HG02571 (cell line): ENCODE measurements at regions not wholly inside any gene's neighbourhood (a gene's known extent, or its start where the extent isn't known, plus 50 kb on each side); places are given as distances from the start of the nearest gene placed in this dataset.

Source experiments
- ATAC-seq: cut with Tn5 transposase; IDR thresholded peaks from one replicate; pipeline ENCODE4 v1.9.1; 2021; ENCODE audit warnings: mild to moderate bottlenecking, moderate library complexity; ENCODE audit not compliant: unreplicated experiment

DNA sequence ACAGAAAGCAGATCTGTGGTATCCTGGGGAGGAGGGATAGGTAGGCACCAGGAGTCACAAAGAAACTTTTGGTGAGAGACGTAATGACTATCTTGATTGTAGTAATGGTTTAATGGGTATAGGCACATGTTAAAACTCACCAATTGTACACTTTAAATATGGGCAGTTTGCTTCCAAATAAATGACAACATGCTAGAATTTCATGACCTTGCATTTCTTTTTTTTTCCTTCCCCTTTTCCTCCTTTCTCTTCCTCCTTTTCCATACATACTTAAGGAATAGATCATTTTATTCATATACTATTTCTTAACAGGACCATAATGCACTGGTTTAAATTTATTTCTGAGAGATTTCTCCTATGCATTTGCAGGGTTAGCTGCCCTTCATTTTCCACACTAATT is 341.8 kb downstream of the TMEM182 start:
- no peak for ATAC-seq

DNA sequence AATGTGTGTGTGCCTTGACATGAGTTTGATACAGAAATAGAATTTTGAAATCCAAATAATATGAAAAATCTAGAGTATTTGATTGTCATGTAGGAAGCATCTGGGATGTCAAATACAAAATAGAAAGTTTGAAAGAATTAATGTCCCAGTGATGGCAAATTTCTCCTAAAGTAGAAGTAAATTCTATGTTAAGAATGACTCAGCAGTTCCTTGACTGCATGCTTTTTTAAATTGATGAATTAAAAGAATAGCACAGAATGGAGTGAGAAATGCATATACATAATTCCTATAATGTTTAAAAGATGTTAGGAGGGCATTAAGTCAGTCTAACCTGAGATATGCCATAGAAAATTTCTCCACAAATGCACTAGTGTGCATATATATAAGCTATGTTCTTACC is 357.5 kb downstream of the TMEM182 start:
- ATAC-seq = no peak

DNA sequence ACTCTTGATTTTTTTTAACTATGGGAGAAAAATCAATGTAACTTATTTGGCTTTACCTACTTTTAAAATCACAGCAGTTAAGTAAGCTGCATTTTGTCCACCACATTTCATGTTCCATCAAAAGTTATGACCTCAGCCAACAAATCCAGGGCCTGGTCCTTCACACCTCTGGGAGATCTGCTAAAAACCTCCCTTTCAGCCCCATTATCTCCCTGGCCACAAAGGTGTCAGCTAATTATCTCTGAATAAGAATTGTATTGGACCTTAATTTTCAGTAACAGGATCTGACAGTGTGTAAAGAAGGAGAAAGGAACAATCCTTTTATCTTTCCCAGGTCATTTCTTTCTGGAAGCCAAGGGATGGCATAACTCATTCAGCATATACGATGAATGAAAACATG is 359.3 kb downstream of the TMEM182 start:
- no peak for ATAC-seq

DNA sequence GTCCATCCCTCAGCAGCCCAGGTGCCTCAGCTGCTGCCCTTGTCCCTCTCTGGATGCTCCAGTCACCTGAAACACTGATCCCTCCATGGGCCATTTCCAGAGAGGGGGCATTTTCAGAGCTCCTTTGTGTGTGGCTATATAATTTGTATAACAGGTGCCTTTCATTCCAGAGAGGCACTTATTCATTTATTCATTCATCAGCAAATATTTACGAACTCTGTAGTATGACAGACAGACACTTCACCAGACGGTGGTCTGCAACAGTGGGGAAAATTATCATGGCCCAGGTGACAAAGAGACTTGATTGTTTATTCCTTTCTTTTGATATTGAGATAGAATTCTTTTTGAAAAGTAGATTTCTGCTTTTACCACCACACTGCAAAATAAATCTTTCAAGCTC is 361.7 kb downstream of the TMEM182 start:
- no peak for ATAC-seq

DNA sequence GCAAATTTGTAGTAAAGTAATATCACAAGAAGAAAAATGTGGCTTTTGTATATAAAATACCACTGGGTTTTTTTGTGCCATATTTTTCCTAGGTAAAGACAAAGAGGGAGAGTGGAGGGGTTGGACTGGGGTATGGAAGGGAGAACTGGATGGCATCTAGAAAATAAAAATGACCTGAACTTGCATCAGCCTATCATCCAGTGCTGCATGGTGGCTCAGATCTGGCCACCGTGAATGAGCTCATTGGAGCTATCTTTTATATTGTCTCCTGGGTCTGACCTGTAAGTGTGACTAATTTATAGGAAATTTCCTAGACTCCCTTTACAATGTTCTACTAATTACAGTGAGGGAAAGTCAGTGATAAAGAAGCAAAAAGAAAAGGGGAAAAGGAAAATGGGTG is 369.0 kb downstream of the TMEM182 start:
- no peak for ATAC-seq

DNA sequence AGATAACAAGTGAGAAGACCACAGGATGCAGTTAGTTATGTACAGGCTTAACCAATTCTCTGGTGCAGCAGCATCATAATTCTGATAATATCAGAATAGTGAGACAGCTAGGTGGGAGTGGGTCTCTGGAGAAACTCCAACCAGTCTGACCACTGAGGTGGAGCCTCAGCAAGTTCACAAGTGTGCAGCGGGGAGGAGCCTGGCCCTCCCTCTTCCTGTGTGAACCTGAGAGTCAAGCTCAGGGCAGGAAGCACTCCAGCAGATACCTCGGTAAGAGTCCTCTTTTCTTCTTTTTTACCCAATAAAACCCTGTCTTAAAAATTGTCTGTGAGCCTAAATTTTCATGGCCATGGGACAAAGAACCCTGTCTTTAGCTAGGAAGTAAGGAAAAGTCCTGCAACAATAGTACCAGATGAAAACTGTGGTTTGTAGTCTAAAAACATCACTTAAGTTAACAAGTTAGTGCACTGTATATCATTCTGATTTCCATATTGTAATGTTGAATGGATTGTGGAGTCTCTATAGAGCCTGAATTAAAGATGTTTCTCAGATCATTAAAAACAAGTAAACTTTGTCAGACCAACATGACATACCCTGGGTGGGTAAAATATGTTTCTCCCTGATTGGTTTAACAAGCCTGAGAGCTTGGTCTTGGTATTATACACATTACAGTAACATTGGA is 370.8 kb downstream of the TMEM182 start:
- ATAC-seq = peak; percentile 65

DNA sequence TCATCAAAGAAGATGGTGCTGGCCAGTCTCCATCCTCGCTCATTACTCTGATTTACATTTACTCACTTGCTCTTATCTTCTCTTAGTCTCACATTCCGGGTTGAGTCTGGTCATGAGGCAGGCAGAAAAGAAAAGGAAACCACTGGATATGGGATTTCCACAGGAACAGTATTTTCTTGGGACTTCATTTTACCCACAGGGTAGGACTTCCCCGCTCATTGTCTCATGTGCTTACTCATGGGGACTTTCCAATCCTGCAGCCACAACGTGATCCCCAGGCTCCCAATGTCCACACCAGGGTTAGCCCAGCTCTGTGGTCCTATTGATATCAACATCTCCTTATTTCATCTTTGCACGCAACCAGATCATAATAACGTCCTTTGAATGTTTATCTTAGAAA is 373.8 kb downstream of the TMEM182 start:
- ATAC-seq = no peak

DNA sequence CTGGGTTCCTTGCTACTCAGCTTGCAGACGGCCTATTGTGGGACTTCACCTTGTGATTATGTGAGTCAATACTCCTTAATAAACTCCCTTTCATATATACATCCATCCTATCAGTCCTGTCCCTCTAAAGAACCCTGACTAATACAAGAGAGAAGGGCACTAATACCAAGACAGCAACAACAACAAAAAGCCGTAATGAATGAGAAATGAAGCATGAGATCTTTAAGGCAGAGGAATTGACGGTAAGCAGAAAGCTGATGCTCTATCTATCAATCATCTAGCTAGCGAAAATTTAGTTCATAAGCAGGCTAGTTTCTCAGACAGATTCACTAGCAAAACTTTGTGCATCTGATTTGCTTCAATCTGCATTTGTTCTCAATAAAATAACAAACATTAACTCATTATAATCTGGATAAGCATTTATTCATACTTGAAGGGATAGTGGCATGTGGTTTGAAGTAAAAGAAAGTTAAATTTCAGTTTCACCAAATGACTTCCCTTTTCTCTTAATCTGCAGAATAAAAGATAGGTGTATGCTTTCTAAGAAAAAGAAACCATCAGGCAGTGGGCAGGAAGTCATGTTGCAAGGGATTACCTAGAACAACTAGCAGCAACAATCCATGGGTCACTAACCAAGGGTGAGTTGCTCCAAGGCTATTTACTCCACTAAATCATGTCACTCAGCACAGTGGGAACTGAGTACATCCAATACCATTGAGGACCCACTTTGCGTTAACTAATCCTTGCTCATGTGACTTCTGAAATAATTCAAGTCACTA is 376.5 kb downstream of the TMEM182 start:
- no peak for ATAC-seq

DNA sequence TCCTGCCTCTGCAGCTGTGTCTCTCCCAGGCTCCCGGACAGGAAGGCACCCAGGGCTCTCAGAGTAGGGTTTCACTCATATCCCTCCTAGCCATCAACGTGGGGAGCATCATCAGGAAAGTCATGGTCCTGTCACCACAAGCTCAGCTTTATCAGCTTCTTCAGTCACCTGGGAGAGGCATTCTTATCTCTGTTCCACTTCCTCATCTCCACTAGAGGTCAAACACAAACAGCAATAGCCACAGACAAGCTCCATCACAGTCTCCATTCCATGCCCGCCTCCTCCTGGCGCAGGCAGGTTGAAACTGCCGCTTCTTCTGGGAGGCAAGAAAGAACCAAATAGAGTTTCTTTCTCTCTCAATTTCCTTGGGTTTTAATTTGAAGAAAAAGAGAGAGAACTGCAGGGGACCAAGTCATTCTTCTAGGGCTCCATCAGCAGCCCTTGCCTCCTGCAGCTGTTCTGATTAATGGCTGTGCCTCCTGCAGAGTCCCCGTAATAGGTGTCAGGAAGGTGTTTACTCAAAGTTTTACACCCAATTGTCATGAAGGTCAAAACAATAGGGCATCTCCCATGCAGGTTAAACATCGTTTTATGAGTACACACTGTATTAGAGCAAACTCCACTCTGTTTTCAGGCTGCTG is 377.9 kb downstream of the TMEM182 start:
- no peak for ATAC-seq

DNA sequence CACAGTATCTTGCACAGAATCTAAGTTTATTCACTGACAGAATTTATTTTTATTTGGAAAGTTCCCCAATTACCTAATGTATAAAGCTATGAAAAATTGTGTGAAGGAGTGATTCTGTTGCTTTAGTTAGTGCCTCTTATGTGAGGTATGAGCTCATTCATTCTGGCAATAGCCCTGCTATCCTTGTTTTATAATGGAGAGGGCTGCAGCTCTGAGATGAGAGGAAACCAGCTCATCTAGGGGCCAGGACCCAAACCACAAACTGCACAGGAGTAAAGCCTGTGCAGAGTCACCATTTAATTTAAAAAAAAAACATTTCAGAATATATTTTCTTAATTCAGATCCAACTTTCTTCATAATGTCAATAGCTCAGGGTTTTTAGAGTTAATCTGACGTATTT is 383.0 kb downstream of the TMEM182 start:
- no peak for ATAC-seq

DNA sequence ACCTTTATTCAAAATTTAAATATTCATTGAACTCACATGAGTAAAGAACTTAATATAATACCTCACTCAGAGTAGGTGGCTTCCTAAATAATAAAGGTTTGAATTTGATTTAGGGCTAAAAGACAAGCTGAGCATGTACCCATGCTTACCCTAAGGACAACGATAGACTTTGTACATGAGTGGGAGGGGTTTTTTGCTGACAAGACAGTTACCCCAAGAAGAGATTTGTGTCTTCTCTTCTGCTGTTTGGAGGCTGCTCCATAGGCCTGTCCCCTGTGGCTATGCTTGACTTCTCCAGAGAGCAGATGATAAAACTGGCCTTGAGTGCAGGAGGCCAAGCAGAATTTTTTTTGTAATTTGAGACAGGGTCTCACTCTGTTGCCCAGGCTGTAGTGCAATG is 383.9 kb downstream of the TMEM182 start:
- ATAC-seq = no peak

DNA sequence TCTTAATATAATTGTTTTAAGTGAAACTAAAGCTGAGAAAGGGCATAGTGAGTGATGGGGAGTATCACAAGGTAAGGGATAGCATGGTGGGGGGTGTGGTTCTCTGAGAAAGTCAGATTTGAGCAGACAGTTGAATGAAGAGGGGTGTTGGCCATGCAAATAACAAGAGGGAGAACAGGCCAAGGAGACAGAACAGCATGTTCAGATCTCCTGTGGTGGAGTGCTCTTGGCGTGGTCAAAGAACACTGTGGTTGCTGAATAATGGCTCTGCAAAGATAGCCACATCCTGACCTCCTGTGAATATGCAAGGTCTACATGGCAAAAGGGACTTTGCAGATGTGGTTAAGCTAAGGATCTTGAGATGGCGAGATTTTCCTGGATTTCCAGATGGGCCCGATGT is 389.2 kb downstream of the TMEM182 start:
- no peak for ATAC-seq

DNA sequence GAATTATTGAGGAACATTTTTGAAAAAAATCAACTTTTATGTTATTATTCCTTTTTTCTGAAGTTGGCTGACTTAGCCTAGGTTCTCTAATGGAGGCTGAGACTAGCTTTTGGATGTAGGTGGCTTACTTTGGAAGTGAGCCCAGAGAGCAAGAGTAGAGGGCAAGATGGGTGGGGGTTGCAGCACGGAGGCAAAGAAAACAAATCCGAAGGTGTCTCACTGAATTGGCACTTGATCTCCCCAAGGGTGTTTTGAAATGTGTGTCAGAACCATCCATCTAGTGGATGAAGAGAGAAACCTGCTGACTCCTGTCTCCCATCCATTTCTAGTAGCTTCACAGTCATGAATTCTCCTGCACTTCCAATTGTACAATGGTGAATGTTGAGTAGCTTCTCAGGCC is 390.7 kb downstream of the TMEM182 start:
- ATAC-seq = no peak

DNA sequence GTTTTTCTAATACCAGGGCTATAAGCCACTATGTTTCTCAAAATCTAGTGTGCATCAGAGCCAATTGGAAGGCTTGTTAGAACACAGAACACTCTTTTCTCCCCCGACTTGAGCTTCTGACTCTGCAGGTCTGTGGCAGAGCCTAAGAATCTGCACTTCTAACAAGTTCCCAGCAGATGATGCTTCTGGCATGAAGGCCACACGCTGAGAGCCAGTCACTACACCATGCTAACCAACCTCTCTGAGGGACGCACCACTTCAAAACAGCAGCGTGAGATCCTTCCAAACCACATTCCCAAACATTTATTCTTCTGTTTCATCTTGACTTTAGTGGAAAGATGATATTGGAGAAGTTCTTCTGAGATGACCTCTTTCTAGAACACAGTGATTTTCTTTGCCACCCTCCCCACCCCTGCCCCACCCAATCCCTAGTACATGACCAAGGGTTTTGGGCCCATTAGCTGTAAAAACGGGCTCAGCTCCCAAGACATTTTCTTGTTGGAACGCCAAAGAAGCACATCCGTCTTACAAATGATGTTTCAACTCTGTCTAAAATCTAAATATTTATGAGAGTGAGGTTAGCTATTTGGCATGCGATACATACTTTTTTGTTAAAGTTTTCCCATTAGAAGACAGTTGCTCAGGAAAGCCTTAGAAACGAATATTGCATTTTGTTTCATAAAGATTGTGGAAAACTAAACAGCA is 391.9 kb downstream of the TMEM182 start:
- ATAC-seq = no peak

DNA sequence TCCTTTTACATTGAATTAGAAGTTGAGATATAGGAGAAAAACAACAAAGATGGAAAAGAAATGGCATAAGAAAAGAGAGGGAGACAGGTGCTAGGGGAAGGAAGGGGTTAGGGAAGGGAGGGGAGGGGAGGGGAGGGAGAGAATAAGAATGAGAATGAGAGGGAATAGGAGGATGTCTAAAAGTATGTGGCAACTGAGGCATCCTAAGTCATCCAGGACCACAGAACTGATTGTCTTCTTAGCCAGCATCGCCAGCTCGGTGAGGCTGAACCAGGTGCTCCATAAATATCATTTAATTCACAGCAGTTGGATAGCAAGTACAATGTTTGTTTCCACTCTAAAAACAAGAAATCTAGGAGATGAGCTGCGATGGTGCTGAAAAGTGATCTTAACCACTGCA is 393.5 kb downstream of the TMEM182 start:
- no peak for ATAC-seq

DNA sequence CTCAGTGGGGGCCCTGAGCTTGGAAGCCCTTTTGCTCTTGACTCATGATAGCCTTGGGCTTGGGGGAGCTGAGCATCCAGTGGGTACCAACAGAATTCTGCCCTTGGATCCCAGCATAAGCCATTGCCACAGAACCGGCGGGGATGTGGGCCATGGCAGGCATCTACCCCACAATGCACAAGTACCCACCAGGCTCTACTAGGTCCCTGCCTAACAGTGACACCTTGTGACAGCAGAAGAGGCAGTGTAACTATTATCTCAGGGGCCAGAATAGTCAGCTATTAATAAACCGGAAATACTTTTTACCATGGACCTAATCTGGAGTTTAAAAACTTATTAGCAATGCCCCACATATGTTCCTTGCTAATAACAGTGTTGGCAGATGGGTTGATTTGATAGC is 397.2 kb downstream of the TMEM182 start:
- ATAC-seq = no peak

DNA sequence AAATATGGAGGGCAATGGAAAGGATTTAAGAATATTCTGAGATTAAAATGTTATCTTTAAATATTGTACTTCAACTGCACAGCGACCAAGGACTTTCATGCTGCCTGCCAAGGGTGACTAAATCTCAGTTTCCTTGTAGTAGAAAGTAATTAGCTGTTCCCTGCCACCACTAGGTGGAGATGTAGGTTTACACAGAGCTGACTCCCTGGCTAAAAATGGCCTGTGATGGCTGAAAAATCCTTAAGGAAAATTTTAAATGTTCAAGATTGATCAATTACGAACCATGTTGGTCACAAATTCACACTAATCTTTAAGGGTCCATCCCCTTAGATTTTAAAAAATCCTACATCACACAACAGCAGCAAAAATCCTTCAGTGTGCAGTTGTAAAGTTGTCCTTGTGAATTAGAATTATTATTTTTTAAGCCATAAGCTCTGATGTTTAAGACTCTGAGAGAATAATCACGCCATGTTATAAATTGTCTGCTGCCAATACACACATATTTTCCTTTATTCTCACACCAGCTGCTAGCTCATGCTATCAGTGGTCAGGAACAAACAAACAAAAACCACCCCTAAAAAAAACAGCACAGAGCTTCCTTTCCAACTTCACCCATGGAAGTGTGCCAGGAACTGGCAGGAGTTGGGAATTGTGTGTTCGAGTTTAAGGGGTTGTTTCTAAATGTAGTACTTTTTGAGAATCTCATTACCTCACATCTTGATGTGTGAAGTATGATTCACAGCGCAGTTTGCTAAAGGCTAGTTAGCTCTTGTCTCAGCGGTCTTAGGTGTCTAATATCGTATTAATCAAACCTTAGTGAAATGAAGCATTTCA is 399.8 kb downstream of the TMEM182 start:
- no peak for ATAC-seq

DNA sequence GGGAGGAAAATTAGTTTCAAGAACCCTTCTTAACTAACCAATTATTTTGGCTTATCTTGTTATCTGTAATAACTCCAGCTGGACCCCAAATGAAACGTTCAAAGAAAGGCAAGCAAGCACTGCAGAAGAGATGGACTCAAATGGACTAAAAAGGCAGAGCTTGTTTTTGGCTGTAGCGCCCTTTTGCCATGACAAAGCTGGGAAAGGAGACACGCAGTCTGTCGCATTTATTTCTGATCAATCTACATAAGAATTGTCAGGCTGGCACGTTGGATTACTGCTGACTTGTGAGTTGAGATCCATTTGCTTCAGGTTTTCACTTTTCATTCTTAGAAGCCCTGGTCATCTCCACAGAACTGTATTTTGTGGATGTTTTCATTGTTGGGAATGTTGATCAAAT is 402.9 kb downstream of the TMEM182 start:
- no peak for ATAC-seq

DNA sequence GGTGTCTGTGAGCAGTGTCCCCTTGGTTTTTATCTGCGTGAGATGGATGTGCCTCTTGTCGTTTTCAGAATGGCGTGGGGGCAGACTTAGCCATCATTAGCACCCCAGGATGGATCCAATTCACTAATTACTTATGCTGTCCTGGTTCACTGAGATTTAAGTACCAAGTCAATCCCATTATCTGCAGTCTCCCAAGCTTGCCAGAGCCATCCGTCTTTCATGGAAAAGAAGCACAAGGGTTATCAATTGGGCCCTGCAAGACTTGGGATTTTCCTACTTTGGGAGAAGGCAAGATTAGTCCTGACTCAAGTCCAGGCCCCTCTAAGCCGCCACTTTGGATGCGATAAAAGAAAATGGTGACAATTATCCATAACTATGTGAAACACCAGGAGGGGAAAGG is 404.0 kb downstream of the TMEM182 start:
- ATAC-seq = no peak

DNA sequence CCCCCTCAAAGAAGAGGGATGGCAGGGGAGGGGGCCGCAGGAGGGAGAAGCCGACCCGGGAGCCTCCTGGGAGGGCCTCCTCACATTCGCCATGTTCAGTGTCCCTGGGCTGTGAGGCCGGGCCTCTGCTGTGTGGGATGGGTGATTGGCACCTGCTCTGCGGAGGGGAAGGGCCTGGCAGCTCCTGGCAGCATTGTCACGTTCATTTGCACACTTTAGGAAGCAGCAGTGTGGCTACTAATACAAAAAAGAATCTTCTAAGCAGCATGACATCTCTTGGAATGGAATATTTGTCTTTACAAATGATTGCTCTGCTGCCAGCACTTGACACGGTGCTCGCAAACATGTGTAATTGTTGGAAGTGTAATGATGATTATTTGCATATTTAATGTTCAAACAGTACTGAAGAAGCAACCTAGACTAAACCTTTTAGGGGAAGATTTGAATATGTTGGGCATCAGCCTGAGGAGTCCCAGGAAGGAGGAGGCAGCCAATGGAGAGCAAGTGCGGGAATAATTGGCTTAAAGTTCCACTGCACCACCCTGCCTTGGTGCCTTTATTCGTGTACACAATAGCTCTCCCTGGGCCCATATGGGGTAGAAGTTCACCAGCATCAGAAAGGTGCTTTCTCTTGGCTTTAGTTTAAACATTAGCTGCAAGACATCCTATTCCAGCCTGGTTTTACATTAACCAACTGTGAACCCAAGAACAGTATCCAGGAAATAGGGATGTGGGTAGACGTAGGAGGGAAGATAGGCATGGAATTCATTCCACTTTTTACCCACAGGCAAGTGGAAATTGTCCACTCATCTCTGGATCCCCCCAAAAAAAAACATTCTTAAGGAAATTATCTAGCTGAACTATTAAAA is 404.9 kb downstream of the TMEM182 start:
- ATAC-seq = no peak
